GM12878 (cell line): ENCODE measurements at regions not wholly inside any gene's neighbourhood (a gene's known extent, or its start where the extent isn't known, plus 50 kb on each side); places are given as distances from the start of the nearest gene placed in this dataset.
"Not testable (repeated sequence)": the region's sequence is repeated elsewhere in the genome, so short reads cannot be mapped to it uniquely, and the experiment has no call there.

Source experiments
- ATAC-seq: fragments of 200-7000 bp; cut with Tn5 transposase; 3 replicates; pipeline ENCODE4 v1.9.1; 2020; ENCODE audit warnings: mild to moderate bottlenecking, moderate library complexity
- BruUV-seq: library from RNA; stranded (reverse); fragments of 400-500 nt; replicated peaks from 2 replicates; lab custom pipeline; 2021; lab: Mats Ljungman, UMichigan
- CTCF ChIA-PET: fragments of 300-600 bp; sonication (Branson Sonifier 250); formaldehyde crosslinking; extraction: SDS; loops from one replicate; lab custom pipeline; 2021; ENCODE audit warnings: inconsistent platforms; lab: Yijun Ruan, JAX
- POLR2A ChIA-PET: fragments of 350-600 bp; formaldehyde crosslinking; extraction: SDS; loops from one replicate; lab custom pipeline; 2021; ENCODE audit warnings: inconsistent platforms; lab: Charles Lee
- RAD21 ChIA-PET: fragments of 300-600 bp; sonication (Branson Sonifier 250); formaldehyde crosslinking; loops from one replicate; lab custom pipeline; 2023; ENCODE audit warnings: antibody characterized with exemption; ENCODE audit not compliant: unreplicated experiment; lab: Charles Lee
- SMC1A ChIA-PET: fragments of 300-600 bp; sonication (Branson Sonifier 250); formaldehyde crosslinking; loops from one replicate; lab custom pipeline; 2023; ENCODE audit not compliant: unreplicated experiment, uncharacterized antibody; lab: Charles Lee
- DNase-seq: peaks from one replicate; pipeline ENCODE4 v3.0.0-alpha.2; 2011; ENCODE audit warnings: low read depth, low spot score
- FAIRE-seq: peaks from 3 replicates; lab custom pipeline; 2011; peaks lifted over from hg19 to GRCh38; lab: Jason Lieb, UNC
- H2AFZ ChIP-seq: 2 replicates; pipeline ENCODE4 v1.6.0; 2011; ENCODE audit warnings: low read depth, low read length, control low read depth; ENCODE audit not compliant: control insufficient read depth
- H3K27ac ChIP-seq: 2 replicates; pipeline ENCODE4 v1.5.1; 2011; ENCODE audit warnings: control low read depth; ENCODE audit not compliant: control insufficient read depth, insufficient read depth
- H3K27me3 ChIP-seq, 2 experiments: replicated peaks in 1 of 2; 2 replicates each; pipeline versions ENCODE4 v1.6.0 to v1.6.1; 2011; ENCODE audit warnings: low read length in 1 of 2; ENCODE audit not compliant: control insufficient read depth in 2 of 2, insufficient read depth in 2 of 2
- H3K36me3 ChIP-seq, 2 experiments: 2 replicates each; pipeline ENCODE4 v1.5.1; 2011; ENCODE audit warnings: low read length in 1 of 2; ENCODE audit not compliant: control insufficient read depth in 2 of 2, insufficient read depth in 2 of 2
- H3K4me1 ChIP-seq: 2 replicates; pipeline ENCODE4 v1.6.1; 2011; ENCODE audit warnings: mild to moderate bottlenecking, low read length, moderate library complexity, mixed read lengths; ENCODE audit not compliant: control insufficient read depth, insufficient read depth
- H3K4me2 ChIP-seq: 2 replicates; pipeline ENCODE4 v1.6.0; 2011; ENCODE audit warnings: control low read depth; ENCODE audit not compliant: control insufficient read depth, insufficient read depth
- H3K4me3 ChIP-seq: fragments of 200-600 bp; sonication (generic); 2 replicates; pipeline ENCODE4 v1.5.1; 2016
- H3K79me2 ChIP-seq: 2 replicates; pipeline ENCODE4 v1.6.0; 2011; ENCODE audit warnings: low read length; ENCODE audit not compliant: control insufficient read depth, insufficient read depth
- H3K9ac ChIP-seq: 2 replicates; pipeline ENCODE4 v1.8.0; 2011; ENCODE audit warnings: low read length, control low read depth, mixed read lengths; ENCODE audit not compliant: control insufficient read depth, insufficient read depth
- H3K9me3 ChIP-seq: replicated peaks from 3 replicates; pipeline ENCODE4 v1.5.1; 2011; ENCODE audit warnings: mild to moderate bottlenecking, low read length; ENCODE audit not compliant: control insufficient read depth, insufficient read depth
- H4K20me1 ChIP-seq: 2 replicates; pipeline ENCODE4 v1.6.0; 2011; ENCODE audit not compliant: control insufficient read depth, insufficient read depth
- BHLHE40 ChIP-seq, 2 experiments: fragments of 450-650 bp in 1 of 2; IDR thresholded peaks; 2 replicates each; pipeline ENCODE4 v1.6.1; 2011 to 2017; ENCODE audit warnings: low read depth in 2 of 2, borderline replicate concordance in 1 of 2, improper control_type of control experiment in 1 of 2, low read length in 1 of 2, mild to moderate bottlenecking in 1 of 2
- CREM ChIP-seq: IDR thresholded peaks from 2 replicates; pipeline ENCODE4 v1.6.1; 2014; ENCODE audit warnings: antibody characterized with exemption, low read depth
- CUX1 ChIP-seq: IDR thresholded peaks from 2 replicates; pipeline ENCODE4 v1.6.1; 2012; ENCODE audit warnings: improper control_type of control experiment, low read depth, low read length; ENCODE audit not compliant: insufficient replicate concordance
- HDAC6 ChIP-seq: fragments of 200-600 bp; sonication (generic); IDR thresholded peaks from one replicate; pipeline ENCODE4 v1.8.0; 2017; ENCODE audit warnings: antibody characterized with exemption; ENCODE audit not compliant: unreplicated experiment
- NFYB ChIP-seq: IDR thresholded peaks from 2 replicates; pipeline ENCODE4 v1.6.1; 2011; ENCODE audit warnings: low read depth, mild to moderate bottlenecking, low read length, improper control_type of control experiment, moderate library complexity; ENCODE audit not compliant: insufficient read depth
- POLR2AphosphoS2 ChIP-seq: IDR thresholded peaks from 2 replicates; pipeline ENCODE4 v1.6.1; 2011; ENCODE audit warnings: low read depth, mild to moderate bottlenecking, low read length, improper control_type of control experiment, moderate library complexity
- POLR2AphosphoS5 ChIP-seq: IDR thresholded peaks from 2 replicates; pipeline ENCODE4 v1.6.1; 2011; ENCODE audit warnings: mild to moderate bottlenecking, low read length, inconsistent platforms
- SMARCA5 ChIP-seq: fragments of 450-650 bp; IDR thresholded peaks from 2 replicates; pipeline ENCODE4 v1.6.1; 2017; ENCODE audit warnings: mild to moderate bottlenecking
- TARDBP ChIP-seq: IDR thresholded peaks from 2 replicates; pipeline ENCODE4 v1.6.1; 2016; ENCODE audit warnings: borderline replicate concordance
- USF1 ChIP-seq: IDR thresholded peaks from 2 replicates; pipeline ENCODE4 v1.6.1; 2011; ENCODE audit warnings: borderline replicate concordance, low read depth, mild to moderate bottlenecking, moderate library complexity, mixed read lengths, low read length; ENCODE audit not compliant: insufficient read depth; ENCODE audit errors: extremely low read length
- ZNF274 ChIP-seq: IDR thresholded peaks from one replicate; pipeline ENCODE4 v1.8.0; 2011; ENCODE audit not compliant: insufficient read length, insufficient read depth
- ZNF384 ChIP-seq: IDR thresholded peaks from 2 replicates; pipeline ENCODE4 v1.6.1; 2012; ENCODE audit warnings: low read depth, mild to moderate bottlenecking, low read length, improper control_type of control experiment, borderline replicate concordance
- WGBS: methylation state at CpG from one replicate; pipeline ENCODE4 v1.1.6; 2016; ENCODE audit warnings: low lambda C conversion rate; ENCODE audit not compliant: insufficient replicate concordance, insufficient coverage; ENCODE audit errors: missing lambda C conversion rate; 5-methylcytosine and 5-hydroxymethylcytosine counted together
- in situ Hi-C: fragments of 300-500 bp; cut with MboI; formaldehyde crosslinking; loops from 9 replicates; pipeline ENCODE4 v1.14.3; 2018; ENCODE audit warnings: mixed read lengths
- intact Hi-C: fragments of 100-400 bp; cut with micrococcal nuclease; formaldehyde crosslinking; loops from one replicate; pipeline ENCODE4 v1.14.2; 2022; ENCODE audit not compliant: unreplicated experiment

GRCh38 chr4:102397056-102397455, 51.8 kb upstream of the SLC39A8 start:
- H3K4me1 ChIP-seq, H3K4me3 ChIP-seq, H3K27ac ChIP-seq, H3K9ac ChIP-seq, H3K4me2 ChIP-seq, ATAC-seq, FAIRE-seq, H2AFZ ChIP-seq, H3K27me3 ChIP-seq, H3K36me3 ChIP-seq, POLR2A ChIA-PET, intact Hi-C loops, BruUV-seq, H3K9me3 ChIP-seq, DNase-seq, in situ Hi-C loops, RAD21 ChIA-PET, H4K20me1 ChIP-seq, H3K79me2 ChIP-seq: not testable (repeated sequence)
- WGBS, result 40% methylated on average over 5 of the region's 5 CpGs
- SMC1A ChIA-PET, result interaction anchor here (1.1 kb wide), 1 partner anchor 51 kb away, joined by 3 read pairs; the partner anchor contains the start of gene SLC39A8
- CTCF ChIA-PET, result interaction anchor here (0.6 to 1.1 kb wide), 2 partner anchors 9 to 768 kb away, joined by 3 to 4 read pairs; no protein-coding TSS in a partner anchor

- no peaks in the 10 kb centered on the region for H3K27me3 ChIP-seq
- H2AFZ ChIP-seq, result no peak overlapping the region
- 100% methylated on average over 1 of the region's 1 CpG for whole genome bisulfite sequencing
- ChIA-PET SMC1A (interaction anchor here (0.9 kb wide), 1 partner anchor 138 kb away, joined by 3 read pairs; no protein-coding TSS in a partner anchor), POLR2A (no interaction called here), CTCF (no interaction called here), RAD21 (no interaction called here)
- FAIRE-seq (no peak), DNase-seq (no peak), ATAC-seq (no peak)
- BruUV-seq, result no TSS peak
- intact Hi-C loops (no loop called here), in situ Hi-C loops (no loop called here)
- no peak overlapping the region for H3K9ac ChIP-seq
- H3K4me3 ChIP-seq, result no peak overlapping the region
- H3K79me2 ChIP-seq, result no peaks in the 10 kb centered on the region
- no peaks in the 10 kb centered on the region for H3K4me1 ChIP-seq
- no peak overlapping the region for H3K4me2 ChIP-seq
- H3K27ac ChIP-seq, result no peak overlapping the region
- H4K20me1 ChIP-seq, result no peaks in the 10 kb centered on the region
- H3K36me3 ChIP-seq, result no peaks in the 10 kb centered on the region
- no peaks in the 10 kb centered on the region for H3K9me3 ChIP-seq
- TF ChIP-seq ZNF274, result no peak
- TF ChIP-seq NFYB, result no peak
- no peak for TF ChIP-seq CREM
- TF ChIP-seq BHLHE40 (IDR thresholded peaks at IDR 0.05; ENCODE audit: borderline replicate concordance in 1 of 2, low read depth in 2 of 2, low read length in 1 of 2), result no peak
- TF ChIP-seq POLR2AphosphoS5, result no peak
- TF ChIP-seq SMARCA5, result no peak
- no peak for TF ChIP-seq CUX1
- no peak for TF ChIP-seq ZNF384
- no peak for TF ChIP-seq HDAC6
- TF ChIP-seq USF1, result no peak
- no peak for TF ChIP-seq TARDBP
- no peak for TF ChIP-seq POLR2AphosphoS2
Measured at GRCh38 chr4:102399021-102399420, 53.7 kb upstream of the SLC39A8 start.
